Fibroblast of skin of scalp (primary cell): ENCODE measurements at regions not wholly inside any gene's neighbourhood (a gene's known extent, or its start where the extent isn't known, plus 50 kb on each side); places are given as distances from the start of the nearest gene placed in this dataset.
"Not testable (repeated sequence)": the region's sequence is repeated elsewhere in the genome, so short reads cannot be mapped to it uniquely, and the experiment has no call there.

Experiments used
- DNase-seq: peaks from one replicate; pipeline ENCODE4 v3.0.0-alpha.2; 2013

GRCh38 chr17:77038884-77039555, 101.7 kb upstream of the SEC14L1 start:
- no peak for DNase-seq

- no peak for DNase-seq
These were observed 98.1 kb upstream of the SEC14L1 start for GRCh38 chr17:77042476-77043231.

- no peak for DNase-seq
These were observed 95.2 kb upstream of the SEC14L1 start for GRCh38 chr17:77045441-77046041.

- no peak for DNase-seq
These were observed 91.3 kb upstream of the SEC14L1 start for GRCh38 chr17:77049440-77049839.

GRCh38 chr17:77050901-77051300, 89.9 kb upstream of the SEC14L1 start:
- not testable (repeated sequence) for DNase-seq

- DNase-seq, result no peak
These were observed 85.8 kb upstream of the SEC14L1 start for GRCh38 chr17:77054936-77055335.

- DNase-seq, result no peak
These were observed 85.3 kb upstream of the SEC14L1 start for GRCh38 chr17:77055453-77055852.

- no peak for DNase-seq
These were observed 82.8 kb upstream of the SEC14L1 start for GRCh38 chr17:77058016-77058415.

GRCh38 chr17:77061669-77062068, 79.1 kb upstream of the SEC14L1 start:
- DNase-seq, result no peak

GRCh38 chr17:77064598-77064997, 76.2 kb upstream of the SEC14L1 start:
- DNase-seq, result no peak

- DNase-seq, result no peak
These were observed 74.6 kb upstream of the SEC14L1 start for GRCh38 chr17:77066165-77066564.

- peak; percentile 59 for DNase-seq
These were observed 73.9 kb upstream of the SEC14L1 start for GRCh38 chr17:77066726-77067409.

GRCh38 chr17:77068915-77069314, 71.9 kb upstream of the SEC14L1 start:
- DNase-seq, result no peak

GRCh38 chr17:77070888-77071279, 69.9 kb upstream of the SEC14L1 start:
- no peak for DNase-seq

GRCh38 chr17:77071925-77072490, 68.8 kb upstream of the SEC14L1 start:
- no peak for DNase-seq

GRCh38 chr17:77072670-77073069, 68.1 kb upstream of the SEC14L1 start:
- DNase-seq, result no peak

- DNase-seq, result no peak
These were observed 66.1 kb upstream of the SEC14L1 start for GRCh38 chr17:77074681-77075080.

- peak; percentile 39 for DNase-seq
These were observed 64.5 kb upstream of the SEC14L1 start for GRCh38 chr17:77076124-77076830.

- DNase-seq, result no peak
These were observed 57.2 kb upstream of the SEC14L1 start for GRCh38 chr17:77083531-77083930.

- DNase-seq, result no peak
These were observed 54.8 kb upstream of the SEC14L1 start for GRCh38 chr17:77085926-77086432.

GRCh38 chr17:77086433-77087010, 54.2 kb upstream of the SEC14L1 start:
- DNase-seq, result peak; percentile 70
